ENCODE measurements at regions not wholly inside any gene's neighbourhood (a gene's known extent, or its start where the extent isn't known, plus 50 kb on each side); places are given as distances from the start of the nearest gene placed in this dataset.

GRCh38 chr6:96469312-96469711, 52.3 kb upstream of the UFL1 start:
- Histone ChIP-seq H3K4me3 (ENCODE audit: insufficient read depth, low read length, poor library complexity, severe bottlenecking) (no peak overlapping the region), H4K20me1 (ENCODE audit: low read depth, low read length) (no peaks in the 10 kb centered on the region), H3K4me2 (ENCODE audit: low read depth, low read length, poor library complexity, severe bottlenecking) (no peak overlapping the region), H3K27me3 (ENCODE audit: low read length) (no peaks in the 10 kb centered on the region), H3K27ac (ENCODE audit: low read depth, low read length) (no peak overlapping the region), H3K9me3 (ENCODE audit: insufficient read depth, low read length) (no peaks in the 10 kb centered on the region), H3K9ac (ENCODE audit: low read length) (no peak overlapping the region), H3F3A (ENCODE audit: insufficient read depth) (no peaks in the 10 kb centered on the region), H2AFZ (ENCODE audit: low read depth, low read length, severe bottlenecking) (no peak overlapping the region), H3K9me2 (replicated peaks; ENCODE audit: insufficient read depth, low read length) (no peaks in the 10 kb centered on the region), H3K36me3 (ENCODE audit: low read length) (no peaks in the 10 kb centered on the region), H3K79me2 (ENCODE audit: insufficient read depth, low read length) (no peaks in the 10 kb centered on the region)
- TF ChIP-seq CTCF (IDR thresholded peaks at IDR 0.05; ENCODE audit: insufficient read depth, low read length, poor library complexity, severe bottlenecking) (no peak), EZH2phosphoT487 (conservative IDR thresholded peaks at IDR 0.05; ENCODE audit: low read length) (no peak)

- Histone ChIP-seq H4K20me1 (ENCODE audit: low read depth, low read length) (no peaks in the 10 kb centered on the region), H3K4me3 (ENCODE audit: insufficient read depth, low read length, poor library complexity, severe bottlenecking) (no peak overlapping the region), H3K27me3 (ENCODE audit: low read length) (no peaks in the 10 kb centered on the region), H3K79me2 (ENCODE audit: insufficient read depth, low read length) (no peaks in the 10 kb centered on the region), H3K36me3 (ENCODE audit: low read length) (no peaks in the 10 kb centered on the region), H2AFZ (ENCODE audit: low read depth, low read length, severe bottlenecking) (no peak overlapping the region), H3K9ac (ENCODE audit: low read length) (no peak overlapping the region), H3F3A (ENCODE audit: insufficient read depth) (no peaks in the 10 kb centered on the region), H3K4me2 (ENCODE audit: low read depth, low read length, poor library complexity, severe bottlenecking) (no peak overlapping the region), H3K9me2 (replicated peaks; ENCODE audit: insufficient read depth, low read length) (no peaks in the 10 kb centered on the region), H3K27ac (ENCODE audit: low read depth, low read length) (no peak overlapping the region), H3K9me3 (ENCODE audit: insufficient read depth, low read length) (no peaks in the 10 kb centered on the region)
- TF ChIP-seq CTCF (IDR thresholded peaks at IDR 0.05; ENCODE audit: insufficient read depth, low read length, poor library complexity, severe bottlenecking) = no peak
- no peak for TF ChIP-seq EZH2phosphoT487 (conservative IDR thresholded peaks at IDR 0.05; ENCODE audit: low read length)
Measured at GRCh38 chr6:96470296-96470695, 51.3 kb upstream of the UFL1 start.
